ENCODE measurements at regions not wholly inside any gene's neighbourhood (a gene's known extent, or its start where the extent isn't known, plus 50 kb on each side); places are given as distances from the start of the nearest gene placed in this dataset.

GRCh38 chr1:165147799-165148198 is 208.7 kb downstream of the LMX1A start:
- H2AFZ ChIP-seq (ENCODE audit: low read depth, low read length, poor library complexity, severe bottlenecking) = no peak overlapping the region
- TF ChIP-seq POLR2A (IDR thresholded peaks at IDR 0.05; ENCODE audit: borderline replicate concordance, extremely low read depth, insufficient read depth, insufficient read length) (no peak), ZNF274 (IDR thresholded peaks at IDR 0.05; ENCODE audit: low read depth, low read length) (no peak), ELF1 (IDR thresholded peaks at IDR 0.05; ENCODE audit: borderline replicate concordance, low read depth) (no peak), REST (IDR thresholded peaks at IDR 0.05; ENCODE audit: low read depth) (no peak), ATF3 (IDR thresholded peaks at IDR 0.05) (no peak), ZFX (IDR thresholded peaks at IDR 0.05) (no peak), TCF7L2 (IDR thresholded peaks at IDR 0.05; ENCODE audit: borderline replicate concordance, extremely low read depth, insufficient read depth, insufficient read length) (no peak), MAX (IDR thresholded peaks at IDR 0.05) (no peak), YY1 (IDR thresholded peaks at IDR 0.05; ENCODE audit: extremely low read depth, insufficient replicate concordance, low read depth, low read length) (no peak), CBX3 (IDR thresholded peaks at IDR 0.05; ENCODE audit: low read depth) (no peak), SP1 (IDR thresholded peaks at IDR 0.05; ENCODE audit: low read depth) (no peak), EGR1 (IDR thresholded peaks at IDR 0.05; ENCODE audit: low read depth) (no peak), ZBTB33 (IDR thresholded peaks at IDR 0.05; ENCODE audit: extremely low read depth, insufficient replicate concordance, low read length) (no peak), CEBPB (IDR thresholded peaks at IDR 0.05; ENCODE audit: low read depth) (no peak), CTCF (IDR thresholded peaks at IDR 0.05 in 2 of 3, conservative IDR thresholded peaks at IDR 0.05 in 1 of 3; ENCODE audit: borderline replicate concordance in 1 of 3, insufficient read depth in 1 of 3, low read depth in 2 of 3, low read length in 2 of 3) (no peak), SRF (IDR thresholded peaks at IDR 0.05; ENCODE audit: low read depth) (no peak)
- no peaks in the 10 kb centered on the region for H3K4me1 ChIP-seq (ENCODE audit: control insufficient read depth in 1 of 2, insufficient read depth in 2 of 2, low read length in 2 of 2)
- no peak overlapping the region for H3K27ac ChIP-seq (ENCODE audit: low read depth, low read length)
- no peak overlapping the region for H3K4me2 ChIP-seq (ENCODE audit: low read length)
- no peak overlapping the region for H3K4me3 ChIP-seq (replicated peaks in 1 of 2; ENCODE audit: low read depth in 1 of 2, low read length in 2 of 2)
- no peaks in the 10 kb centered on the region for H3K9me2 ChIP-seq (ENCODE audit: insufficient read depth)
- H3K79me2 ChIP-seq (ENCODE audit: insufficient read depth, low read length) = no peaks in the 10 kb centered on the region
- H3K9me3 ChIP-seq (ENCODE audit: control insufficient read depth in 1 of 2, insufficient read depth in 1 of 2, low read depth in 1 of 2, low read length in 2 of 2) = no peaks in the 10 kb centered on the region
- ATAC-seq (no peak), DNase-seq (ENCODE audit: low read depth, low spot score) (no peak)
- POLR2A ChIA-PET = no interaction called here
- no peak overlapping the region for H3K9ac ChIP-seq (ENCODE audit: low read length)
- RAD21 ChIA-PET (ENCODE audit: low non-redundant PET in 1 of 2, low total read pairs in 2 of 2, uncharacterized antibody in 2 of 2, unreplicated experiment in 2 of 2) = no interaction called here
- no peaks in the 10 kb centered on the region for H4K20me1 ChIP-seq (ENCODE audit: insufficient read depth)
- no peaks in the 10 kb centered on the region for H3K36me3 ChIP-seq (ENCODE audit: control insufficient read depth in 1 of 2, insufficient read depth in 2 of 2, low read length in 2 of 2)
- H3K27me3 ChIP-seq (ENCODE audit: insufficient read depth, low read length) = 0 out of 2 replicates have a peak, but pooled peaks cover 18% of the 10 kb centered on the region
- CTCF ChIA-PET = no interaction called here
- BruUV-seq (replicated peaks) = no TSS peak
- intact Hi-C loops (cut with micrococcal nuclease) = loop anchor here (5.0 kb wide), 1 partner anchor 220 kb away; no protein-coding TSS in a partner anchor

All from HCT116 (cell line).